PC-3 (cell line): ENCODE measurements at regions not wholly inside any gene's neighbourhood (a gene's known extent, or its start where the extent isn't known, plus 50 kb on each side); places are given as distances from the start of the nearest gene placed in this dataset.

Source experiments
- ATAC-seq: fragments of 200-7000 bp; cut with Tn5 transposase; 2 replicates; pipeline ENCODE4 v1.9.1; 2020; ENCODE audit warnings: mild to moderate bottlenecking, moderate library complexity
- BruUV-seq: library from RNA; stranded (reverse); fragments of 400-500 nt; replicated peaks from 2 replicates; lab custom pipeline; 2021; lab: Mats Ljungman, UMichigan
- CTCF ChIA-PET: fragments of 300-600 bp; sonication (Branson Sonifier 250); formaldehyde crosslinking; loops from one replicate; lab custom pipeline; 2022; ENCODE audit warnings: antibody characterized with exemption; lab: Charles Lee
- POLR2A ChIA-PET: fragments of 300-600 bp; sonication (Branson Sonifier 250); formaldehyde crosslinking; loops from one replicate; lab custom pipeline; 2022; ENCODE audit warnings: antibody characterized with exemption; ENCODE audit not compliant: unreplicated experiment; lab: Charles Lee
- DNase-seq: peaks from one replicate; pipeline ENCODE4 v3.0.0-alpha.2; 2015
- H2AFZ ChIP-seq: fragments of 300-600 bp; sonication (generic); 2 replicates; pipeline ENCODE4 v1.6.0; 2016; ENCODE audit warnings: antibody characterized with exemption, low read length
- H3F3A ChIP-seq: fragments of 300-600 bp; sonication (generic); one replicate; pipeline ENCODE4 v1.6.0; 2017; ENCODE audit warnings: antibody characterized with exemption, low read length, control low read depth, mild to moderate bottlenecking; ENCODE audit not compliant: unreplicated experiment
- H3K27ac ChIP-seq: fragments of 300-600 bp; sonication (generic); 2 replicates; pipeline ENCODE4 v1.5.1; 2016; ENCODE audit warnings: mild to moderate bottlenecking, low read length
- H3K27me3 ChIP-seq: fragments of 300-600 bp; sonication (generic); 2 replicates; pipeline ENCODE4 v1.6.1; 2016; ENCODE audit warnings: low read length, mixed read lengths
- H3K36me3 ChIP-seq: fragments of 300-600 bp; sonication (generic); 2 replicates; pipeline ENCODE4 v1.6.1; 2016; ENCODE audit warnings: low read depth, mixed run types, low read length, mixed read lengths
- H3K4me1 ChIP-seq: fragments of 300-600 bp; sonication (generic); 2 replicates; pipeline ENCODE4 v1.5.1; 2016; ENCODE audit warnings: low read length; ENCODE audit not compliant: insufficient read depth
- H3K4me2 ChIP-seq: fragments of 300-600 bp; sonication (generic); 2 replicates; pipeline ENCODE4 v1.6.0; 2016; ENCODE audit warnings: low read length
- H3K4me3 ChIP-seq: fragments of 300-600 bp; sonication (generic); 2 replicates; pipeline ENCODE4 v1.5.1; 2016; ENCODE audit warnings: mild to moderate bottlenecking, low read length, mixed read lengths
- H3K79me2 ChIP-seq: fragments of 300-600 bp; sonication (generic); 2 replicates; pipeline ENCODE4 v1.6.1; 2017; ENCODE audit warnings: low read length, mixed read lengths
- H3K9ac ChIP-seq: fragments of 300-600 bp; sonication (generic); 2 replicates; pipeline ENCODE4 v1.6.0; 2016; ENCODE audit warnings: mild to moderate bottlenecking, low read length
- H3K9me2 ChIP-seq: fragments of 300-600 bp; sonication (generic); replicated peaks from 2 replicates; pipeline ENCODE4 v1.6.1; 2016; ENCODE audit warnings: mixed run types, low read length, mixed read lengths
- H3K9me3 ChIP-seq: fragments of 300-600 bp; sonication (generic); 2 replicates; pipeline ENCODE4 v1.6.1; 2016; ENCODE audit warnings: low read length, mixed read lengths
- H4K20me1 ChIP-seq: fragments of 300-600 bp; sonication (generic); 2 replicates; pipeline ENCODE4 v1.6.1; 2016; ENCODE audit warnings: low read length, mixed read lengths
- EZH2 ChIP-seq: fragments of 300-600 bp; sonication (generic); IDR thresholded peaks from one replicate; pipeline ENCODE4 v1.6.1; 2017; ENCODE audit warnings: antibody characterized with exemption, mild to moderate bottlenecking, low read length; ENCODE audit not compliant: unreplicated experiment
- EZH2phosphoT487 ChIP-seq: fragments of 300-600 bp; sonication (generic); IDR thresholded peaks from 2 replicates; pipeline ENCODE4 v1.6.1; 2018; ENCODE audit warnings: mild to moderate bottlenecking, antibody characterized with exemption, low read length, borderline replicate concordance
- intact Hi-C: fragments of 100-400 bp; cut with micrococcal nuclease; formaldehyde crosslinking; loops from 2 replicates; pipeline ENCODE4 v1.9.0; 2023
- TF ChIP-seq, protein P1 (sequence below): fragments of 300-600 bp; sonication (generic); conservative IDR thresholded peaks from 2 replicates; pipeline ENCODE4 v1.5.1; 2017; ENCODE audit warnings: antibody characterized with exemption, low read depth, mild to moderate bottlenecking, low read length

DNA sequence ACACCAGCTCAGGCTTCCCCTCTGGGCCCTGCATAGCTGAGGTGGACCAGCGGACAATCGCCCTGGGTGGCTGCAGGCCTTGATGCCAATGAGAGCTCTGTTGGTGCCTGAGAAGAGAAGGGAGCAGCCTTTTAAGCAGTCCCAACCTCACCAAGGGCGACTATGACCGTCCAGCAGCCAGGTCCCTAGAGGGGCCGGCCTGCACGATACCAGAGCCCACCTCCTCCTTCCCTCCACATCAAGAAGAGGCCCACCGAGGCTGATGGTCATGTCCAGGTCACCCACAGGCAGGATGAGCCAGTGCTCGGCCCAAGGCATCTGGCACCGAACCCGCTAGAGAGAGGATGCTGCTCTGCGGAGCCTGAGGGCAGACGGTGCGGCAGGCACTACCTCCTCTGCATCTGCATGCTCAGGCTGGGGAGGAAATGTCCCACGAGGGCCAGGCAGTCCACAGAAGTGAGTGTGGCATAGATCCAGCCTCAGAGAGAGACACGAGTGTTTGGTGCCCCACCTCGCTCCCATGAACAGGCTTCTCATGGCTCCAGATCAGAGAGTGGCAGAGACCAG is 219.4 kb downstream of the TUBA3C start:
- intact Hi-C loops: no loop called here
- ChIA-PET CTCF (no interaction called here), POLR2A (no interaction called here)
- DNase-seq: no peak
- H3F3A ChIP-seq: no peaks in the 10 kb centered on the region
- H3K27me3 ChIP-seq: no peaks in the 10 kb centered on the region
- BruUV-seq: no TSS peak
- H3K4me1 ChIP-seq: no peaks in the 10 kb centered on the region
- TF ChIP-seq EZH2phosphoT487 (no peak), EZH2 (no peak)
- TF ChIP-seq, protein P1, sequence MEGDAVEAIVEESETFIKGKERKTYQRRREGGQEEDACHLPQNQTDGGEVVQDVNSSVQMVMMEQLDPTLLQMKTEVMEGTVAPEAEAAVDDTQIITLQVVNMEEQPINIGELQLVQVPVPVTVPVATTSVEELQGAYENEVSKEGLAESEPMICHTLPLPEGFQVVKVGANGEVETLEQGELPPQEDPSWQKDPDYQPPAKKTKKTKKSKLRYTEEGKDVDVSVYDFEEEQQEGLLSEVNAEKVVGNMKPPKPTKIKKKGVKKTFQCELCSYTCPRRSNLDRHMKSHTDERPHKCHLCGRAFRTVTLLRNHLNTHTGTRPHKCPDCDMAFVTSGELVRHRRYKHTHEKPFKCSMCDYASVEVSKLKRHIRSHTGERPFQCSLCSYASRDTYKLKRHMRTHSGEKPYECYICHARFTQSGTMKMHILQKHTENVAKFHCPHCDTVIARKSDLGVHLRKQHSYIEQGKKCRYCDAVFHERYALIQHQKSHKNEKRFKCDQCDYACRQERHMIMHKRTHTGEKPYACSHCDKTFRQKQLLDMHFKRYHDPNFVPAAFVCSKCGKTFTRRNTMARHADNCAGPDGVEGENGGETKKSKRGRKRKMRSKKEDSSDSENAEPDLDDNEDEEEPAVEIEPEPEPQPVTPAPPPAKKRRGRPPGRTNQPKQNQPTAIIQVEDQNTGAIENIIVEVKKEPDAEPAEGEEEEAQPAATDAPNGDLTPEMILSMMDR: no peak
- no peaks in the 10 kb centered on the region for H3K9me2 ChIP-seq
- no peak overlapping the region for H3K9ac ChIP-seq
- H3K27ac ChIP-seq: no peak overlapping the region
- H3K4me2 ChIP-seq: no peak overlapping the region
- no peaks in the 10 kb centered on the region for H3K79me2 ChIP-seq
- H2AFZ ChIP-seq: no peak overlapping the region
- H3K9me3 ChIP-seq: peaks cover 16% of the 10 kb centered on the region; the same call in 1 of the 2 replicates
- no peak overlapping the region for H3K4me3 ChIP-seq
- no peak for ATAC-seq
- no peaks in the 10 kb centered on the region for H4K20me1 ChIP-seq
- no peaks in the 10 kb centered on the region for H3K36me3 ChIP-seq

DNA sequence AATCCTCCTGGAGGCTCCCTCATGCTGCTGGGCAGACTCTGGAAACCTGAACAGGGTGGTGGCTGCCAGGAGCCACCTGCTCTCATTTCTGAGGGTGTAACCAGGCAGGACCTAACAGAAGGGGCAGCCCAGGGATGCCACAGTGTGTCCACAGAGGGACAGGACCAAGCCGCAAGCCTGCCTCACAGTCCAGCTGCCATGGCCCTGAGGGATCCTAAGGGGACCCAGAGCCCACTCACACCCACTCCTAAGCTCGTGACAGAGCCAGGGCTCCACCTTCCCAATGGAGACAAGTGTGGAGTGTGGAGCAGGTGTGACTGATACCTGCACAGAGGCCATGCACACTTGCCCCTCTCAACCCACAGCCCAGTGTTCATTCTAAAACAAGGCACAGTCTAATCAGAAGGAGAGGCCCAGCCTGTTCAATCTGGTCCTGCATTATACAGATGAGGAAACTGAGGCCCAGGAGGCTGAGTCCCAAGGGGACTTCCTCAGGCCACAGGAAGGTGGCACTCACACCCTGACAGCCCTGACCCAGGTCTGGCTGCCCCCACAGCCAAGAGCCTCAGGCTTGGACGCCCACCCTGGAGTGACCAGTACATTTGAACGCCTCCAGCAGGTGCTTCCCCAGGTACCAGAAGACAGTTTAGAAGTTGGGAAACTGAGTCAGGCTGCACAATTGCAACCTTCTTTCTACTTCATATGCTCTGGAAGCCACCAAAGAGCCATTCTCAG is 220.1 kb downstream of the TUBA3C start:
- intact Hi-C loops: no loop called here
- Histone ChIP-seq H3K27ac (no peak overlapping the region), H3K4me3 (no peak overlapping the region), H3F3A (no peaks in the 10 kb centered on the region), H3K4me2 (no peak overlapping the region), H2AFZ (no peak overlapping the region), H3K4me1 (no peaks in the 10 kb centered on the region), H3K9me3 (peaks cover 13% of the 10 kb centered on the region; the same call in 1 of the 2 replicates), H4K20me1 (no peaks in the 10 kb centered on the region), H3K9me2 (no peaks in the 10 kb centered on the region), H3K36me3 (no peaks in the 10 kb centered on the region), H3K9ac (no peak overlapping the region), H3K27me3 (no peaks in the 10 kb centered on the region), H3K79me2 (no peaks in the 10 kb centered on the region)
- POLR2A ChIA-PET: no interaction called here
- no peak for TF ChIP-seq EZH2
- no peak for TF ChIP-seq EZH2phosphoT487
- TF ChIP-seq, protein P1: no peak
- no peak for ATAC-seq
- CTCF ChIA-PET: no interaction called here
- BruUV-seq: no TSS peak
- DNase-seq: no peak

DNA sequence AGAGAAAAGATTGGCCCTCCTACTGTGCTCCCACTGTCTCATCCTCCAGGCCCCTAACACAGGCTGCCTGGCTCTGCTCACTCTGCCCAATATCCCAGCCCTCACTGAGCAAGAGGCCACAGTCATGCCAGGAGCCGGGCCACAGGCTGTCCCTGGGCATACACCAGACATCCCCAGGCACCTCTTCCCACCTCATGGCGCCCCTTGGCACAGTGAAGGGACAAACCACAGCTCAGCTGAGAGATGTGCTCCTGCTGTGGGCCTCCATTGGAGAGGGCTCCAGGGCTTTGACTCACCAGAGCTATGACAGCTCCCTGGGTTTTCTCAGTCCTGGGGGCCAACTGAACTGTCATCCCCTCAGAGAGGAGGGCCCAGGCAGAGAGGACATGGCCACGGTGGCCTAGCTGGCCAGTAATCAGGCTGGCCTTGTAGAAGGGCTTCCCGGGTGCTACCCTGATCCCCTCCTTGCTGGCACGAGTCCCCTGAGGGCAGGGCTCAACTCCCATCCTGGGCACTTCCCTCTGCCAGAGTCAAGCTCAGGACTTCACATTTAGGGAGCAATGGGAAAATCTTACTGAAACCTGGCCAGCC is 220.9 kb downstream of the TUBA3C start:
- POLR2A ChIA-PET: no interaction called here
- Histone ChIP-seq H3K79me2 (no peaks in the 10 kb centered on the region), H3K9me3 (peaks cover 8% of the 10 kb centered on the region; the same call in 1 of the 2 replicates), H3F3A (no peaks in the 10 kb centered on the region), H3K9me2 (no peaks in the 10 kb centered on the region), H2AFZ (no peak overlapping the region), H3K27me3 (no peaks in the 10 kb centered on the region), H4K20me1 (no peaks in the 10 kb centered on the region), H3K9ac (no peak overlapping the region), H3K4me3 (no peak overlapping the region), H3K27ac (no peak overlapping the region), H3K4me2 (no peak overlapping the region), H3K36me3 (no peaks in the 10 kb centered on the region), H3K4me1 (no peaks in the 10 kb centered on the region)
- no peak for DNase-seq
- no peak for ATAC-seq
- BruUV-seq: no TSS peak
- intact Hi-C loops: no loop called here
- TF ChIP-seq EZH2 (no peak), EZH2phosphoT487 (no peak)
- TF ChIP-seq, protein P1: no peak
- CTCF ChIA-PET: no interaction called here
